WTC11 (cell line): ENCODE measurements at regions not wholly inside any gene's neighbourhood (a gene's known extent, or its start where the extent isn't known, plus 50 kb on each side); places are given as distances from the start of the nearest gene placed in this dataset.

Source experiments
- ATF2 ChIP-seq: sonication (generic); formaldehyde crosslinking; IDR thresholded peaks from 2 replicates; pipeline ENCODE4 v1.8.1; 2022; ENCODE audit warnings: low read depth, missing genetic modification reagents, borderline replicate concordance
- MAX ChIP-seq: sonication (generic); formaldehyde crosslinking; IDR thresholded peaks from 2 replicates; pipeline ENCODE4 v1.8.0; 2022; ENCODE audit warnings: mild to moderate bottlenecking, missing genetic modification reagents
- SP1 ChIP-seq: sonication (generic); formaldehyde crosslinking; conservative IDR thresholded peaks from 2 replicates; pipeline ENCODE4 v1.8.1; 2022; ENCODE audit warnings: missing genetic modification reagents
- ZBTB21 ChIP-seq: sonication (generic); formaldehyde crosslinking; IDR thresholded peaks from 2 replicates; pipeline ENCODE4 v1.8.1; 2023; ENCODE audit warnings: mild to moderate bottlenecking, missing genetic modification reagents, borderline replicate concordance
- ZNF138 ChIP-seq: sonication (generic); formaldehyde crosslinking; conservative IDR thresholded peaks from 2 replicates; pipeline ENCODE4 v1.8.1; 2022; ENCODE audit warnings: mild to moderate bottlenecking, moderate library complexity, missing genetic modification reagents
- TF ChIP-seq, protein P1 (sequence below): fragments of 200-600 bp; IDR thresholded peaks from 2 replicates; pipeline ENCODE4 v1.8.0; 2022; ENCODE audit warnings: antibody characterized with exemption
- TF ChIP-seq, protein P2 (sequence below): sonication (generic); formaldehyde crosslinking; conservative IDR thresholded peaks from 2 replicates; pipeline ENCODE4 v1.8.1; 2022; ENCODE audit warnings: mild to moderate bottlenecking, missing genetic modification reagents

DNA sequence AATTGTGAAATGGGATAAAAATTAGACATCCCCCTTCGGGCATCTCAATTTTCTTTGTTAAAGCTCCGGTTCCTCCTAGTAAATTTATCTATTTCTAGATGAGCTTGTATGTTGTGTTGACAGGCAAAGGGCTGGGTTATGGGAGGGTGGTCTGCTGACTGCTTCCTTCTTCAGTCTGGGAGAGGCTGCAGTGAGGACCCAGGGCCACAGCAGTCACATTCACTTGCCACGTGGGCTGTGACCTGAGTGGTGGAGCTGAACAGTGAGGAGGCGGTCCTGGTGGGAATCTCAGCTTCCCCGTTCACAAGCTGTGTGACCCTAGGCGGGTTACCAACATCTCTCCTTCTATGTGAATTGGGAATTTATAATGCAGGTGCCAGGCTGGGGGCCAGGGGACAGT lies 57.5 kb upstream of the RXRA start:
- TF ChIP-seq, protein P1, sequence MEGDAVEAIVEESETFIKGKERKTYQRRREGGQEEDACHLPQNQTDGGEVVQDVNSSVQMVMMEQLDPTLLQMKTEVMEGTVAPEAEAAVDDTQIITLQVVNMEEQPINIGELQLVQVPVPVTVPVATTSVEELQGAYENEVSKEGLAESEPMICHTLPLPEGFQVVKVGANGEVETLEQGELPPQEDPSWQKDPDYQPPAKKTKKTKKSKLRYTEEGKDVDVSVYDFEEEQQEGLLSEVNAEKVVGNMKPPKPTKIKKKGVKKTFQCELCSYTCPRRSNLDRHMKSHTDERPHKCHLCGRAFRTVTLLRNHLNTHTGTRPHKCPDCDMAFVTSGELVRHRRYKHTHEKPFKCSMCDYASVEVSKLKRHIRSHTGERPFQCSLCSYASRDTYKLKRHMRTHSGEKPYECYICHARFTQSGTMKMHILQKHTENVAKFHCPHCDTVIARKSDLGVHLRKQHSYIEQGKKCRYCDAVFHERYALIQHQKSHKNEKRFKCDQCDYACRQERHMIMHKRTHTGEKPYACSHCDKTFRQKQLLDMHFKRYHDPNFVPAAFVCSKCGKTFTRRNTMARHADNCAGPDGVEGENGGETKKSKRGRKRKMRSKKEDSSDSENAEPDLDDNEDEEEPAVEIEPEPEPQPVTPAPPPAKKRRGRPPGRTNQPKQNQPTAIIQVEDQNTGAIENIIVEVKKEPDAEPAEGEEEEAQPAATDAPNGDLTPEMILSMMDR = no peak
- no peak for TF ChIP-seq SP1 (CRISPR knock-in tag)
- TF ChIP-seq, protein P2, sequence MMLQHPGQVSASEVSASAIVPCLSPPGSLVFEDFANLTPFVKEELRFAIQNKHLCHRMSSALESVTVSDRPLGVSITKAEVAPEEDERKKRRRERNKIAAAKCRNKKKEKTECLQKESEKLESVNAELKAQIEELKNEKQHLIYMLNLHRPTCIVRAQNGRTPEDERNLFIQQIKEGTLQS (CRISPR knock-in tag) = no peak
- no peak for TF ChIP-seq ZBTB21
- no peak for TF ChIP-seq ZNF138
- TF ChIP-seq ATF2 (CRISPR knock-in tag) = no peak
- TF ChIP-seq MAX (CRISPR knock-in tag) = no peak
